ENCODE measurements at regions not wholly inside any gene's neighbourhood (a gene's known extent, or its start where the extent isn't known, plus 50 kb on each side); places are given as distances from the start of the nearest gene placed in this dataset.

- TF ChIP-seq CREB5 (CRISPR knock-in tag; IDR thresholded peaks at IDR 0.05; ENCODE audit: low read depth) (no peak), ZNF565 (CRISPR knock-in tag; conservative IDR thresholded peaks at IDR 0.05; ENCODE audit: low read depth) (no peak), ISL1 (CRISPR knock-in tag; IDR thresholded peaks at IDR 0.05) (no peak), ZFP30 (CRISPR knock-in tag; IDR thresholded peaks at IDR 0.05) (no peak), PPARA (CRISPR knock-in tag; IDR thresholded peaks at IDR 0.05; ENCODE audit: borderline replicate concordance) (no peak)
- ATAC-seq = no peak
These were observed 89.7 kb upstream of the FHIT start for GRCh38 chr3:61340931-61341461.

- TF ChIP-seq TCF4 (CRISPR knock-in tag; IDR thresholded peaks at IDR 0.05; ENCODE audit: borderline replicate concordance) (no peak), PATZ1 (CRISPR knock-in tag; IDR thresholded peaks at IDR 0.05; ENCODE audit: borderline replicate concordance) (no peak), OSR1 (CRISPR knock-in tag; IDR thresholded peaks at IDR 0.05) (no peak), ZC3H10 (CRISPR knock-in tag; IDR thresholded peaks at IDR 0.05) (no peak), ESRRG (CRISPR knock-in tag; IDR thresholded peaks at IDR 0.05) (no peak), GLIS3 (CRISPR knock-in tag; IDR thresholded peaks at IDR 0.05) (no peak)
- no peak for ATAC-seq
These were observed 92.3 kb upstream of the FHIT start for GRCh38 chr3:61343543-61343942.

- TF ChIP-seq SNAI2 (CRISPR knock-in tag; IDR thresholded peaks at IDR 0.05) (no peak), POU6F1 (CRISPR knock-in tag; IDR thresholded peaks at IDR 0.05; ENCODE audit: borderline replicate concordance, low read depth) (no peak), ESRRG (CRISPR knock-in tag; IDR thresholded peaks at IDR 0.05) (no peak), ZNF70 (CRISPR knock-in tag; IDR thresholded peaks at IDR 0.05) (no peak), ISL1 (CRISPR knock-in tag; IDR thresholded peaks at IDR 0.05) (no peak), CREB5 (CRISPR knock-in tag; IDR thresholded peaks at IDR 0.05; ENCODE audit: low read depth) (no peak), CSRNP3 (CRISPR knock-in tag; IDR thresholded peaks at IDR 0.05) (no peak), GLIS3 (CRISPR knock-in tag; IDR thresholded peaks at IDR 0.05) (no peak), TSHZ2 (CRISPR knock-in tag; IDR thresholded peaks at IDR 0.05) (no peak), ZFP30 (CRISPR knock-in tag; IDR thresholded peaks at IDR 0.05) (no peak), OSR1 (CRISPR knock-in tag; IDR thresholded peaks at IDR 0.05) (no peak), ZNF8 (CRISPR knock-in tag; IDR thresholded peaks at IDR 0.05) (no peak), PPARA (CRISPR knock-in tag; IDR thresholded peaks at IDR 0.05; ENCODE audit: borderline replicate concordance) (no peak), ZC3H10 (CRISPR knock-in tag; IDR thresholded peaks at IDR 0.05) (no peak), ZFP3 (CRISPR knock-in tag; IDR thresholded peaks at IDR 0.05) (no peak), PATZ1 (CRISPR knock-in tag; IDR thresholded peaks at IDR 0.05; ENCODE audit: borderline replicate concordance) (no peak)
- ATAC-seq = no peak
These were observed 93.8 kb upstream of the FHIT start for GRCh38 chr3:61345020-61345419.
